ENCODE measurements at regions not wholly inside any gene's neighbourhood (a gene's known extent, or its start where the extent isn't known, plus 50 kb on each side); places are given as distances from the start of the nearest gene placed in this dataset.
"Not testable (repeated sequence)": the region's sequence is repeated elsewhere in the genome, so short reads cannot be mapped to it uniquely, and the experiment has no call there.

DNA sequence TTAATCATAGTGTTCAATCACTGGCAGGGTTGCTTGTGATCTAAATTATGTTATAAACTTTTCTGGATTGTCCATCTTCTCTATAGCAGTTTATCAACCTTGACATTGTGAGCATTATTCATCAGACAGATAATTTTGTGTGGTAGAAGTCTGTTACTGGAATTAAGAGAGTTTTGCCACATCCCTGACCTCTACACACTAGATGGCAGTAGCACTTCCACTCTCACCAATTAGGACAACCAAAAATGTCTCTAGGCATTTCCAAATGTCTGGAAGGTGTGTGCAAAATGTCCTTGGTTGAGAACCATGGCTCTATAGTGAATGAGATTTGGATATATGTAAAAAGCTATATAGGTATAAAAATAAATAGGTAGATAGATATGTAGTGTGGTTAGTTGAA is 324.1 kb upstream of the FAM47C start:
- no peak for DNase-seq

DNA sequence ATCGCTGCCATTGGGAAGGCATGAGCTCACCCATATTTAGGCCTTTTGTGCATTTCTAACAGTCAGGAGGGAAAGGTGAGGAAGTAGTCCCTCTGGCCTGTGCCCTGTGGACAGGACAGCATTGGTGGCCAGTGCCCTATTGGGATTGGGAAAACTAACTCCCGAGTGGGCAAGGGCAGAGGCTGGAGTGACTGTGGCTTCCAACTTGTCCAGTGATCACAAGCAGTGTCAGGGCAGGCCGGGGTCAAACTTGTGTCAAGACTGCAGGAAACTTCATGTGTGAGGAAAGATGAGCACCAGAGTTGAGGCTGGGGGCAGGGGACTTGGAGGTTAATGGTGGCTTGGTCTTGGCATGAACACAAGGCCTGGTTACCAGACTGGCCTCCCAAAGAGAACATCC is 286.2 kb upstream of the FAM47C start:
- DNase-seq: no peak

DNA sequence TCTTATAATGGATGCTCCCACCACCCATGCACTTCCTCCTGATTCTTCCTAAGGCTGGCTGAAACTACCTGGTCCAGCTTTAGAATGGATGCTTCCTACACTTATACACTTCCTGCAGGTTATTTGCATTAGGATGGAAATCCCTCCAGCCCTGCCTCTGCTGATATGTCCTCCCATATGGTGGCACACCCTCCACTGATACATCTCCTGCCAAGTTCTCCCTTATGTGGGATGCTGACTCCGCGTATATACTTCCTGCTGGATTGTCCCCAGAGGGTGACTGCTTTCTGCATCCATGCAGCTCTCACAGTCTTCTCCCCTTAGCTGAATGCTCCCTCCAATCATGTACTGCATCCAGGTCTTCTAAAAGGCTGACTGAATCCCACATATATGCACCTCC is 254.6 kb upstream of the FAM47C start:
- no peak for DNase-seq

DNA sequence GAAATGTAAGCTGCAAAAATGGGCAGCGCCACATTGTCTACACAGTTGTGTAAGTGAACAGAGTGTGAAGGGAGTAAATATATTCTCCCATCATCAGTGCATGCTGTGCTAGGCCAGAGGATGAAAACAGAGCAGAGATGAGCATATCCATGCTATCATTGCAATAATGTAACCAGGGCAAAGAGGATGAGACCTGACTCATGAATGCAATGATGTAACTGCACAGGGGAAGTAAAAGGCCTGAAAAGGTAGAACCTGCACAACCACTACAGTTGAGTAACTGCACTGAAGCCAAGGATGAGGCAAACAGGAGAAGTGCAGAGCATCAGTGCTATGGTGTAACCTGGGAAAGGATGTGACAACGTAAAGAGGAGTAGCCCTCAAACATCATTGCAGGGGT is 220.4 kb upstream of the FAM47C start:
- DNase-seq: no peak

DNA sequence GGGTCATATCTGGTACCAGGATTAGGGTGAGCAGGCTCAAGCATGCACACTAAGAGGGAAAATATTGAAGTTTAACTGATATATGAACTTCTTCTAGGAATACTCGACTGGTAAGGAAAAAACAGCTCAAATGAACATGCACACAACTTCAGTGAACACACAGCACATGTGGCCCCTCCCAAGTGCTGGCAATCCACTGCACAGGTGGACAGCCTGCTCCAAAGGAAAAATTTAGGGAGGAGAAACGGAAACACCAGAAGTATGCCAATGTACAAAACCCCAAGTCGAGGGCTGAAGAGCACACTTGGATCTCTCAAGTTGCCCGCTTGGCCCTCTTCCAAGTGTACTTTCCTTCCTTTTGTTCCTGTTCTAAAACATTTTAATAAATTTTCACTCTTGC is 205.0 kb upstream of the FAM47C start:
- no peak for DNase-seq

DNA sequence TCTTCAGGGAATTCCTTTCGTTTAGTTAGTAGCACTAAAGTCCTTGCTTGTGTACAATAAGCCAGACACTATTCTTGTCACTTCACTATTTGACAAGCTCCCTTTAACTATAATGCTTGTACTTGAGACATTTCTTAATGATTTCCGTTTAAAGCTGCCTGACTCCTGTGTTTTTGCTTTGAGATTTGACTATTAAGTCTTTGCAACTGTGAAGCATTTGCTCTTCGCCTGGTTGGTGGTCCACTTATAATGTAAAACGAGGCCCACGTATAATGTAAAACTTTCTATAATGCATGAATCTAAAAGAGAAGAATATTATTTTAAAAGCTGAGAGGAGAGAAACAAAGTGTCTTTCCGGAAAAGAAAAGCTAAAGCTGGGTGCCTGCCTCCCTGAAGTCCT is 204.1 kb upstream of the FAM47C start:
- no peak for DNase-seq

DNA sequence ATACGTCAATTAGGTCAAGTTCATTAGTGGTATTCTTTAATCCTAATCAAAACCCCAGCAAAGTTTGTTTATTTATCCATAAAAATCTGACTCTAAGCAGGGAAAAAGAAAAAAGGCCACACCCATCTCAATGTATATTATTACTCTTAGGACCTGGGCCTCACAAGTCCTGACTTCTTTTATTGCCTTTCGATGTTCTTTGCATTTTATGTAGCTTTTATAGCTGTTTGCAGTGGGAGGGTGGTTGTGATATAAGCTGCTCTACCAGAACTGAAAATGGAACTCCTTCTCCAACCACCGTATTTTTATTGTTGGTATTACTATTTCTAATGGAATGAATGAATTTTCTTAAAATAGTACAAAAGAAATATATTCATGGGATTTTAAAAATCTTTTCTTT is 163.3 kb upstream of the FAM47C start:
- DNase-seq: no peak

DNA sequence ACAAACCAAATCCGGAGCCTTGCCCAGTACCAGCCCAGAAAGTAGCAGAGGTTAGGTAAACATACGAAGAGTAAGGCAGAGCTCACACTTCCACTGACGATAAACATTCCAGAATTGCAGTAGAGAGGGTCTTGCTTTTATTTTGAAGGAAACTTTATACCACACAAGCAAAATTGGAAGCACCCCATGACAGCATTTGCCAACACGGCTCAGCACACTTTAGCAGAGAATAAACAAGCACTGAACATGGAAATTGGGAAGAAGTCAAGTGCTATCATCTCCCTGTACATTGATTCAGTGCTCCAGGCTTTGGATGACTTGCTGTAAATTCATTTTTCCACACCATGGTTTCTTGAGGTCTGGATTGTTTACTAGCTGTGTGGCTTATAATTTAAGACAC is 160.7 kb upstream of the FAM47C start:
- DNase-seq: no peak

DNA sequence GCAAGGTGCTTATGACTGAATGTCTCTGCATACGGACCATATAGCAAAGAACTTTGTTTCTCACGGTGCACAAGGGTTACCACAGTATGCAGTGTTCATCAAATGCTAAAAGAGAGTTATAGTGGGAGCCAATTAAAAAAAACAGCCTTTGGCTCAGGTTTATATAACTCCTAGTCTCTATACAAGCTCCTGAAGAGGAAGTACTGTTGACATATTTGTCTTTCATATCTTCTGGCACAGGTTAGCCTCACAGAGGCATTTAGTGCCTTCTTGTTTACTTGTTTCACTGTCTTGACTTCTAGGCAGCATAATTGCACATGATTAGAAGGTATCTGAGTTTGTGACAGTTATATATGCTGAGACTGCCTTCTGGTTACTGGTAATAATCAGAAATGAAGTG is 158.8 kb upstream of the FAM47C start:
- no peak for DNase-seq

DNA sequence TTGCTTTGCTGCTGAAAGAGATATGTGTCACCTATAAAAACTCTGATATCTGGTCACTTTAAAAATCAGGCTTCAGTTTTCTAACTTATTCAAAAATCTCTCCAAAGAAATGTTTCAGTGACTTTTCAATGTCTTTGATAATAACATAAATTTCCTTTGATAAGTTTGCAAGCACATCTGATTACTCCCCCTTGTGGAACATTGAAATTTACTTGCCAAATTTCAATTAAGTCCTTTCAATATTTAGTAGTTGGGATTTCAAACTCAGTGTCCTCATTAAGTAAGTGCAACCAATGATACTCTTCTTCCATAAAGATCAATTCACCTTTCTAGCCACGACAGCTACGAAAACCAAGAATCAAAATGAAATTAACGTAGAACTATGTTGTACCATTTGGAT is 151.3 kb upstream of the FAM47C start:
- DNase-seq: no peak

DNA sequence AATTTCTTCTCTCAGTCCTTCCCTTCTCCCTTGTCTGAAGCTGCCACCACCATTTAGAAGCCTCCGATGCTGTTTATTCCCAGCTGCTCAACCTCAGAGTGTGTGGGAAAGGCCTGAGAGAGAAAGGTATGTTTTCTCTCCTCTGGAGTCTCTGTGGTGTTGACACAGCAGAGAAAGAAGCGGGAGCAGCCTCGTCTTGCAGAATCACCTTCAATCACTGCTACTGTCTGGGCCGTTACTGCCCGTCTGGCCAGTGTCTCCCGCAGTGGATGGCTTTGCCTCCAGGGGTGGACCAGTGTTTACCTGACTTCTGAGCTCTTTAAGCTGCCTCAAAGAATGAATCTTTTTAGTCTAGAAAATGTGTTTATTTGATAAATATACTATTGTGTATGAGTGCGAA is 148.9 kb upstream of the FAM47C start:
- no peak for DNase-seq

DNA sequence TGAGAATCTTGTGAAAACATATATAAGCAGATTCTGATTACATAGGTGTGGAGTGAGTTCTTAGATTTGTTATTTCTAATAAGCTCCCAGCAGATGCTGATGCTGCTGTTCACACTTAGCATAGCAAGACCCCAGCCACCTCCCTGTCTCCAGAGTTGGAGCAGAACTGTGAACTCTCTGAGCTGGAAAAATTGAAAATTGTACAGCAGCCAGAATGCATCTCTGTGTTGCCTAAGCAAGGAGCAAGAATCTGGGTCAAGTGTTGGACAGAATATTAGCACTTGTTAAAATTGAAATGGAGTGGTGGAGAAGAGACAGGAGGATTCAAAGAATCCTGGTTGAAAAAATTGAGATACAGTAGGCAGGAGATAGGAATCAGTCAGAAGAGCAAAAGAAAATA is 146.6 kb upstream of the FAM47C start:
- DNase-seq: no peak

DNA sequence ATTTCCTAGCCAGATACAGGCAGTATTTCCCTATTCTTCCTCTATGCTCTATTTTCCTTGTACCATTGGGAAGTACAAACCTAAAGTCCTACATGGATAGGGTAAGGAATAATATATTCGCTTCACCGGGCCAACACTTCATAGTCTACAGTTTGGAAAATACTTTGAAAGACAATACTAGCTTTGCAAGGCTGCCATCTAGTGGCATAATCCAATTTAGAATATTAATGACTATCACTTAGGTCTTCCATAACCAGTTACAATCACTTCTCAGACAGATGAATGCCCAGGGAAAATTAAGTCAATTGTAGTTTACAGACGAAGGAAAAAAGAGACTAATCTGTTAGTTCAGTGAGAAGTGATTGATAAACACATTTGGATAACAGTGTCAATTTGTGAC is 141.0 kb upstream of the FAM47C start:
- no peak for DNase-seq

DNA sequence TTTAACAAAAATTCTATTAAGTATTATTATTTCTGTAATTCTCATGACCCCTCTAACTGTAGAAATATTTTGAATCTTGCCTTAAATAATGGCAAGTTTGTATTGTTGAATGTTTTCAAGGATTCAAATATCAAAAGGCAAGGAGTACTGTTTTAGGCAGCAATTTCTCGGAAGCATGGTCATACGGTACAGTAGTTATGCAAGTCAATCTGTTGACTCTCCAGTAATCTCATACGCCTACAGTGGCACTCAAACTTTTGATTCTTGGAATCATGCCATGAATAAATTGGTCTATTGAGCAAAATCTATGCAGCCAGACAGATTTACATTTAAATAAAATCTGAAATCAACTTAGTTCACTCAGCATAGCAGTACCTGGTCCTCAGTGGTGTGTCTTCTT is 139.6 kb upstream of the FAM47C start:
- no peak for DNase-seq

DNA sequence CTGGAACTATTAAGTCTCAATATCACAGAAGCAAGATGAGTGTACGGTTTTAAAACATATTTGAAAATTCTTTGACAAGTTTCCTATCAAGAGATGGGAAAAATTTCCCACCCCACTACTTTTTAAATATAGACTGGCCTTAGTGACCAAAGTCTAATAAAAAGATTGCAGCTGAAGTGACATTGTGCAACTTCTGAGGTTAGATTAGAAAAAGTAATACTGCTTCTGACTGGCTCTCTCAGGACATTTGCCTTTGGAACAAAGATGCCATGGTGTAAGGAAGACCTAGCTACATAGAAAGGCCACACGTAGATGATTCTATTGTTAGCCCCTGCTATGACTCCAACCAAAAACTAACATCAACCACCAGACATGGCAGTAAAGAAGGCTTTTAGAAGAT is 138.7 kb upstream of the FAM47C start:
- no peak for DNase-seq

DNA sequence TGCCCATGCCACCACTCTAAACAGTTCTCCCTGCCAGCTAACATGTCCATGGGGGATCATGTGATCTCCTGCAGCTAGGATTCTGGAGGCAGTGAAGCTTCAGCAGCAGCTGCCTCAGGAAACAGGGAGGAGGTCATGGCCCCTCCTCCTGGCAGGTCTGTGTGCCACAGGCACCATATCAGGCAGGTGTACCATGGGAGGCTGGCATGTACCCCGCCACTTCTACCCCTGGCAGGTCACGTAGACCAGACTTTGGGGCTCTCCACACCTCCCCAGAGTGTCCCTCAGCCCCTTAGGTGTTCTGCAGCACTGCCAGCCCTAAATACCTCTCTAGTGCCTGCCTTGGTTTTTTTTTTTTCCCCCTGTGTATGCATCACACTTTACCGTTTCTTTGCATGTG is 110.5 kb upstream of the FAM47C start:
- DNase-seq: no peak

DNA sequence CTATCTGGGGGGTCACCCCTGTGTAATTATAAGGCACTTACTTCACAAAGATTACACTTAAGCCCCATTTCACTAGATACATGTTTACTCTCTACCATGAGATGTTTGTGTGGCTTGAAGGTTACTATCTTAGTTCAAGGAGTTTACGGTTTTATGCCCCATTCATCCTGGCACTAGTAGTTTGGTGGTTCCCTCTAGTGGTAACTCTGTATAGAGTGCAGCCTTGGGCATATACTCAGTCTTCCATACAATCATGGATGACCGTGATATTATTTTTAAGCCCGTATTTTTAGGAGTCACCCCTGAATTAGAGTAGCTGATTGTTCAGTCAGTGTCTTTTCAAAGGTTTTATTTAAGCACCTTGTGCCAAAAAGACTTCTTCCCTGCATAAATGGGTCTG is 109.9 kb upstream of the FAM47C start:
- no peak for DNase-seq

DNA sequence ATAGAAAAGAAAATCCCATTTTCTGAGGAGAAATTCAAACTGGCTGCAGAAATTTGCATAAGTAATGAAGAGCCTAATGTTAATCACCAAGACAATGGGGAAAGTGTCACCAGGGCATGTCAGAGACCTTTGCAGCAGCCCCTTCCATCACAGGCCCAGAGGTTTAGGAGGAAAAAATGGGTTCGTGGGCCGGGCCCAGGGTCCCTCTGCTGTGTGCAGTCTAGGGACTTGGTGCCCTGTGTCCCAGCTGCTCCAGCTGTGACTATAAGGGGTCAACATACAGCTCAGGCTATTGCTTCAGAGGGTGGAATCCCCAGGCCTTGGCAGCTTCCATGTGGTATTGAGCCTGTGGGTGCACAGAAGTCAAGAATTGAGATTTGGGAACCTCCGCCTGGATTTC is 103.6 kb upstream of the FAM47C start:
- not testable (repeated sequence) for DNase-seq

DNA sequence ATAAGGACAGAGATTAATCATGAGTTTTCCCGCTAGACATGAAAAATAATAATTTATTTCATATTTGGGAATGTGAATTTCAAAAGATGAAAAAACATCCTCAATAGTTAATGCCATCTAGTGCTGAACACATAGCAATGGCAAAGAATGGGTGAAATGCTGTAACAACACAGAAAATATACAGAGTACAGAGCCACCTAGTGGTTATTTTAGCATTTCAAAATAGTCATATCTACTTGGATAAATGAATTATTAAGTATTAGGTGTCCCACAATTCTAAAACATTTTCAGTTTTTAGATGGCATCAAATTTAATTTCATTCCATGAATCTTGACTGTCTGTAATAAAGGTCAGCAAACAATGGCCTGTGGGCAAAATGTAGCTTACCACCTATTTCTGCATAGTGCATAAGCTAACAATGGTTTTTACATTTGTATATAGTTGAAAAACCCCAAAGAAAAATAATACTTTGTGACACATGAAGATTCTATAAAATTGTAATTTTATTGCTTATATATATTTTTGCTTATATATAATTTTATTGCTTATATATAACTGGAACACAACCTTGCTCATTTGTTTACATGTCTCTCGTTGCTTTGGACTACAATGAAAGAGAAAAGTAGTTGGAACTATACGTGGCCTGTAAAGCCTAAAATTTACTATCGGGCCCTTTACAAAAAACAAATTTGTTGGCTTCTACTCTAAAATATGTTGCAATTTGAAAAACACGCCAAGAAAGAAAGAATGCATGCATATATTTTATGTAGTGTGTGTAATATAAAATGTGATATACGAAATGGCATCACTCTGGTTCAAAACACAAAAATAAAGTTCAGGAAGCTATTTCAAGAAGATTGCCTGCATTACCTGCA is 99.1 kb upstream of the FAM47C start:
- DNase-seq: no peak

DNA sequence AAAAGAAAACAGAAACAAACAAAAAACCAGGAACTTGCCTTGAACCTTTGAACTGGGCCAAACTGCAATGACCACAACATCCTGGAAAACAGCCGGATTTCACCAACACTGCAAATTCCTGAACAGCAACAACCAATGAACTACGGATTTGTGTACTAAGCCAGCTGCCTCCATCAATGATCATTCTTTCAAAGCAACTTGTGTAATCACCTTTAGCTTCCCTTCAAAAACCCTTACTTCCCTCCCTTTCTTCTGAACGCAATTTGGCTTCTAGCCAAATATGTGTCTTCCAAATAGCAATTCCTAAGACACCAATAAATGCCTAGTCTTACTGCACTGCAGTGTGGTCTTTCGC is 98.5 kb upstream of the FAM47C start:
- DNase-seq: no peak

DNA sequence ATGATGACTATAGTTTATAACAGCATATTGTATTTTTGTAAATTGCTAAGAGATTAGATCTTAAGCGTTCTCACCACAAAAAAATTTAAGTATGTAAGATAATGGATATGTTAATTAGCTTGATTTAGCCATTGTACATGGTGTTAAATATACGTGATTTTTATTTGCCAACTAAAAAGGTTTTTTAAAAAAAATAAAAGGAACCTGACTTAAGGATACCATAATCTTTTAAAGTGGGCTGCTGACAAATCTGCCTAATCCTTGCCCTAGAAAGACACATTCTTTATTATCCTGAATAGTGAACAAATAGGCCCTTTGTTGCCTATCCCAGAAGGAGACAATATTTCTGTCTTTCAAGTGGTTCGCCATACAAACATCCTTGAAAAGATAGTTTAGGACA is 94.6 kb upstream of the FAM47C start:
- DNase-seq: no peak

DNA sequence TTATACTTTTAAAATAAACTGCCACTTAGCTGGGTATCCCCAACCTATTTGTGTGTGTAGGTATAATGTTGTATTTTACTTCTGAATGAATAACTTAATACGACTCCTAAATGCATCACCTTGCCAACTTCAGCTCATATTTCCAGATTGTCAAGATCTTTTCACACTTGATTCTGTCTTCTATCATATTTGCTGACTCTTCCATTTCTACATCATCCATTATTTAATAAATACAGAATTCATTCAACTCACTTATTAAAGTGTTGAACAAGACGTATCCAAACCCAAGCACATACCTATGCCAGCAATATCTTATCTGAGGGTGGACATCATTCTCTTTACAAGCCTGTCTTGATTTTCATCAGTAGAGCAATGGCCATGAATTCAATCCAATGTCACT is 91.2 kb upstream of the FAM47C start:
- no peak for DNase-seq

DNA sequence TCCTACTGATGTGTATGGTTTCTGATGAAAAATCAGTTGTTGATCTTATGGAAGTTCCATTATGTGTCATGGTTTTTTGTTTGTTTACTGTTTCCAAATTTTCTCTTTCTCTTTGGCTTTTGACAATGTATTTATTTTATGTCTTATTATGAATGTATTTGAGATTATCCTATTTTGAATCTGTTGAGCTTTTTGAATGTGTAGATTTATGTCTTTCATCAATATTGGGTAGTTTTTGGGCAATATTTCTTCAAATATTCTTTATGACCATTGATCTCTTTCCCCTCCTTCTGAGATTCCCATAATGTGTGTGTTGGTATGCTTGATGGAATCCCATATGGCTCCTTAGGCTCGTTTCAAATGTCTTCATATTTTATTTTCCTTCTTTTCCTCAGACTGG is 80.5 kb upstream of the FAM47C start:
- no peak for DNase-seq

DNA sequence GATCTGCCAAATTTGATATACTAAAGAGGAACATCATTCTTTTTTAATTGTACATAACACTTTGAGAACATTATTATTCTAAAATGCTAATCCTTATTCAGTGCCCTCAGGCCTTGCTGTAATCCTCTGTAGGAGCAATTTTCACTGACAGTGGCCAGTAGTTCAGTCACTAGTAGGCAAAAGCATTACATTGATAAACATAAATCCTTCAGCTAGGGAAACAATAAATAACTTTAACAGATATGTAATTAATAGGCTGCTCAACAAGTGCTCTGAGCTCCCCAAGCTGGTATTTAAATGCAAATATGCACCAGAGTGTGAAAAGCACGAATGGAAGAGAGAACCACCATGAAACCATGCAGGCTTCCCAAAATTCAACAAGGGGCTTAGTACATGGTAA is 77.7 kb upstream of the FAM47C start:
- DNase-seq: no peak

DNA sequence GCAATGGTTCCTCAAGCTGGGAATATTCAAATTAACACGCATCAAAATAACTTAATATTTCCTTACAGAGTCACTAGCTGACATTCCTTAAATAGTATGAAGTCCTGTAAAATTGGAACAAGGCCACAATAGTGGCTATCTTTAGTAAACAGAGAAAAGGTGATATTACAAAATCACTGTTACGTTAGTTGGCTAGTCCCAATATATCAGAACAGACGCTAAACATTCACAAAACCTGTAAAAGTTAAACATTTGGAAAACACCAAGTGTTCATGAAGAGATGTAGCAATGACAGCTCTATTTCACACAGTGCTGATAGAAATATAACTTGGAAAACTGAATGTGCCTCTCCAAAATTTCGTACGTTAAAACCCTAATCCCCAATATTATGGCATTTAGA is 61.0 kb upstream of the FAM47C start:
- no peak for DNase-seq

All from 8988T (cell line).